ENCODE measurements at regions not wholly inside any gene's neighbourhood (a gene's known extent, or its start where the extent isn't known, plus 50 kb on each side); places are given as distances from the start of the nearest gene placed in this dataset.

DNA sequence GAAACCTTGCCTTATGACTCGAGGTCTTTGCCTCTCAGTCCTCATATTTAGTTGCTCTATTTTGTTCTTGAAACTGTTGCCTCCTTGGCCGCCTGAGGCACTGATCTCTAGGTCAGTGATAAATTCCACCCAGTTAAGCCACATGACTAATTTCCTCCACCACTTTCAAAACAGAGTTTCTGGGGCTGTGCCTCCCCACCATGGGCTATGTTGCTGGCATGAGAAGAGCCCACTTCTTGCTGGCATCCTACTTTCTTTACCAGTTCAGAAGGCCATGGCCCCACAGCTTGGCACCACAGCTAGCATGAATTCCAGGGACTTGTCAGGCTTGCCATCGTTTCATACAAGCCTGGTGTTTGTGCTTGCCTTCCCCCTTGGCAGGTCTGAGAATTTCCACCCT, 361.4 kb upstream of the JAG1 start:
- no peaks in the 10 kb centered on the region for H3K9me2 ChIP-seq (ENCODE audit: insufficient read depth)
- no peaks in the 10 kb centered on the region for H3K27me3 ChIP-seq (ENCODE audit: insufficient read depth, low read length)
- H2AFZ ChIP-seq (ENCODE audit: low read depth, low read length, poor library complexity, severe bottlenecking), result no peak overlapping the region
- no peaks in the 10 kb centered on the region for H4K20me1 ChIP-seq (ENCODE audit: insufficient read depth)
- no peaks in the 10 kb centered on the region for H3K36me3 ChIP-seq (ENCODE audit: control insufficient read depth in 1 of 2, insufficient read depth in 2 of 2, low read length in 2 of 2)
- TF ChIP-seq, protein P1, sequence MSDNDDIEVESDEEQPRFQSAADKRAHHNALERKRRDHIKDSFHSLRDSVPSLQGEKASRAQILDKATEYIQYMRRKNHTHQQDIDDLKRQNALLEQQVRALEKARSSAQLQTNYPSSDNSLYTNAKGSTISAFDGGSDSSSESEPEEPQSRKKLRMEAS (IDR thresholded peaks at IDR 0.05), result no peak
- TF ChIP-seq CBX3 (IDR thresholded peaks at IDR 0.05; ENCODE audit: low read depth) (no peak), SRF (IDR thresholded peaks at IDR 0.05; ENCODE audit: low read depth) (no peak), RAD21 (IDR thresholded peaks at IDR 0.05; ENCODE audit: low read depth) (no peak), CEBPB (IDR thresholded peaks at IDR 0.05; ENCODE audit: low read depth) (no peak), ZNF274 (IDR thresholded peaks at IDR 0.05; ENCODE audit: low read depth, low read length) (no peak), EGR1 (IDR thresholded peaks at IDR 0.05; ENCODE audit: low read depth) (no peak), JUND (IDR thresholded peaks at IDR 0.05) (no peak), TCF7L2 (IDR thresholded peaks at IDR 0.05; ENCODE audit: borderline replicate concordance, extremely low read depth, insufficient read depth, insufficient read length) (no peak)
- TF ChIP-seq, protein P2, sequence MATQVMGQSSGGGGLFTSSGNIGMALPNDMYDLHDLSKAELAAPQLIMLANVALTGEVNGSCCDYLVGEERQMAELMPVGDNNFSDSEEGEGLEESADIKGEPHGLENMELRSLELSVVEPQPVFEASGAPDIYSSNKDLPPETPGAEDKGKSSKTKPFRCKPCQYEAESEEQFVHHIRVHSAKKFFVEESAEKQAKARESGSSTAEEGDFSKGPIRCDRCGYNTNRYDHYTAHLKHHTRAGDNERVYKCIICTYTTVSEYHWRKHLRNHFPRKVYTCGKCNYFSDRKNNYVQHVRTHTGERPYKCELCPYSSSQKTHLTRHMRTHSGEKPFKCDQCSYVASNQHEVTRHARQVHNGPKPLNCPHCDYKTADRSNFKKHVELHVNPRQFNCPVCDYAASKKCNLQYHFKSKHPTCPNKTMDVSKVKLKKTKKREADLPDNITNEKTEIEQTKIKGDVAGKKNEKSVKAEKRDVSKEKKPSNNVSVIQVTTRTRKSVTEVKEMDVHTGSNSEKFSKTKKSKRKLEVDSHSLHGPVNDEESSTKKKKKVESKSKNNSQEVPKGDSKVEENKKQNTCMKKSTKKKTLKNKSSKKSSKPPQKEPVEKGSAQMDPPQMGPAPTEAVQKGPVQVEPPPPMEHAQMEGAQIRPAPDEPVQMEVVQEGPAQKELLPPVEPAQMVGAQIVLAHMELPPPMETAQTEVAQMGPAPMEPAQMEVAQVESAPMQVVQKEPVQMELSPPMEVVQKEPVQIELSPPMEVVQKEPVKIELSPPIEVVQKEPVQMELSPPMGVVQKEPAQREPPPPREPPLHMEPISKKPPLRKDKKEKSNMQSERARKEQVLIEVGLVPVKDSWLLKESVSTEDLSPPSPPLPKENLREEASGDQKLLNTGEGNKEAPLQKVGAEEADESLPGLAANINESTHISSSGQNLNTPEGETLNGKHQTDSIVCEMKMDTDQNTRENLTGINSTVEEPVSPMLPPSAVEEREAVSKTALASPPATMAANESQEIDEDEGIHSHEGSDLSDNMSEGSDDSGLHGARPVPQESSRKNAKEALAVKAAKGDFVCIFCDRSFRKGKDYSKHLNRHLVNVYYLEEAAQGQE (IDR thresholded peaks at IDR 0.05; ENCODE audit: low read depth), result no peak
- TF ChIP-seq, protein P3, sequence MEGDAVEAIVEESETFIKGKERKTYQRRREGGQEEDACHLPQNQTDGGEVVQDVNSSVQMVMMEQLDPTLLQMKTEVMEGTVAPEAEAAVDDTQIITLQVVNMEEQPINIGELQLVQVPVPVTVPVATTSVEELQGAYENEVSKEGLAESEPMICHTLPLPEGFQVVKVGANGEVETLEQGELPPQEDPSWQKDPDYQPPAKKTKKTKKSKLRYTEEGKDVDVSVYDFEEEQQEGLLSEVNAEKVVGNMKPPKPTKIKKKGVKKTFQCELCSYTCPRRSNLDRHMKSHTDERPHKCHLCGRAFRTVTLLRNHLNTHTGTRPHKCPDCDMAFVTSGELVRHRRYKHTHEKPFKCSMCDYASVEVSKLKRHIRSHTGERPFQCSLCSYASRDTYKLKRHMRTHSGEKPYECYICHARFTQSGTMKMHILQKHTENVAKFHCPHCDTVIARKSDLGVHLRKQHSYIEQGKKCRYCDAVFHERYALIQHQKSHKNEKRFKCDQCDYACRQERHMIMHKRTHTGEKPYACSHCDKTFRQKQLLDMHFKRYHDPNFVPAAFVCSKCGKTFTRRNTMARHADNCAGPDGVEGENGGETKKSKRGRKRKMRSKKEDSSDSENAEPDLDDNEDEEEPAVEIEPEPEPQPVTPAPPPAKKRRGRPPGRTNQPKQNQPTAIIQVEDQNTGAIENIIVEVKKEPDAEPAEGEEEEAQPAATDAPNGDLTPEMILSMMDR (IDR thresholded peaks at IDR 0.05 in 2 of 3, conservative IDR thresholded peaks at IDR 0.05 in 1 of 3; ENCODE audit: borderline replicate concordance in 1 of 3, insufficient read depth in 1 of 3, low read depth in 2 of 3, low read length in 2 of 3), result no peak
- intact Hi-C loops (cut with micrococcal nuclease), result no loop called here
- POLR2A ChIA-PET, result no interaction called here
- no peaks in the 10 kb centered on the region for H3K79me2 ChIP-seq (ENCODE audit: insufficient read depth, low read length)
- ATAC-seq (no peak), DNase-seq (ENCODE audit: low read depth, low spot score) (no peak)
- no peaks in the 10 kb centered on the region for H3K9me3 ChIP-seq (ENCODE audit: control insufficient read depth in 1 of 2, insufficient read depth in 1 of 2, low read depth in 1 of 2, low read length in 2 of 2)
- RAD21 ChIA-PET (ENCODE audit: low non-redundant PET in 1 of 2, low total read pairs in 2 of 2, uncharacterized antibody in 2 of 2, unreplicated experiment in 2 of 2), result no interaction called here
- no peaks in the 10 kb centered on the region for H3K4me1 ChIP-seq (ENCODE audit: control insufficient read depth in 1 of 2, insufficient read depth in 2 of 2, low read length in 2 of 2)
- no peak overlapping the region for H3K4me3 ChIP-seq (replicated peaks in 1 of 2; ENCODE audit: low read depth in 1 of 2, low read length in 2 of 2)
- CTCF ChIA-PET, result no interaction called here
- H3K27ac ChIP-seq (ENCODE audit: low read depth, low read length), result no peak overlapping the region
- H3K9ac ChIP-seq (ENCODE audit: low read length), result no peak overlapping the region
- H3K4me2 ChIP-seq (ENCODE audit: low read length), result no peak overlapping the region
- BruUV-seq (replicated peaks), result no TSS peak
